HG02798 (cell line): ENCODE measurements at regions not wholly inside any gene's neighbourhood (a gene's known extent, or its start where the extent isn't known, plus 50 kb on each side); places are given as distances from the start of the nearest gene placed in this dataset.
"Not testable (repeated sequence)": the region's sequence is repeated elsewhere in the genome, so short reads cannot be mapped to it uniquely, and the experiment has no call there.

Source experiments
- ATAC-seq: cut with Tn5 transposase; IDR thresholded peaks from one replicate; pipeline ENCODE4 v1.9.1; 2021; ENCODE audit warnings: mild to moderate bottlenecking; ENCODE audit not compliant: unreplicated experiment, poor library complexity

- ATAC-seq, result no peak
Measured at GRCh38 chr5:40166802-40167201, 512.9 kb upstream of the PTGER4 start.

GRCh38 chr5:40165789-40166728 lies 513.7 kb upstream of the PTGER4 start:
- ATAC-seq, result no peak

- no peak for ATAC-seq
Measured at GRCh38 chr5:40165106-40165788, 514.5 kb upstream of the PTGER4 start.

- no peak for ATAC-seq
Measured at GRCh38 chr5:40160435-40160834, 519.3 kb upstream of the PTGER4 start.

- no peak for ATAC-seq
Measured at GRCh38 chr5:40154194-40154593, 525.5 kb upstream of the PTGER4 start.

GRCh38 chr5:40150896-40151295 lies 528.8 kb upstream of the PTGER4 start:
- no peak for ATAC-seq

GRCh38 chr5:40141896-40142295 lies 537.8 kb upstream of the PTGER4 start:
- no peak for ATAC-seq

GRCh38 chr5:40141418-40141817 lies 538.3 kb upstream of the PTGER4 start:
- no peak for ATAC-seq

GRCh38 chr5:40137223-40137622 lies 542.5 kb upstream of the PTGER4 start:
- ATAC-seq, result no peak

GRCh38 chr5:40134883-40135520 lies 544.7 kb upstream of the PTGER4 start:
- no peak for ATAC-seq

GRCh38 chr5:40124367-40124766 lies 555.3 kb upstream of the PTGER4 start:
- ATAC-seq, result no peak

GRCh38 chr5:40121236-40121635 lies 558.5 kb upstream of the PTGER4 start:
- ATAC-seq, result no peak

GRCh38 chr5:40112875-40113274 lies 566.8 kb upstream of the PTGER4 start:
- ATAC-seq, result no peak

- ATAC-seq, result not testable (repeated sequence)
Measured at GRCh38 chr5:40111036-40111435, 568.7 kb upstream of the PTGER4 start.

- not testable (repeated sequence) for ATAC-seq
Measured at GRCh38 chr5:40108764-40109390, 570.8 kb upstream of the PTGER4 start.

GRCh38 chr5:40107786-40108185 lies 571.9 kb upstream of the PTGER4 start:
- ATAC-seq, result not testable (repeated sequence)

- no peak for ATAC-seq
Measured at GRCh38 chr5:40106847-40107246, 572.9 kb upstream of the PTGER4 start.

GRCh38 chr5:40098313-40098712 lies 581.4 kb upstream of the PTGER4 start:
- ATAC-seq, result no peak

GRCh38 chr5:40093550-40093949 lies 586.2 kb upstream of the PTGER4 start:
- ATAC-seq, result no peak

- no peak for ATAC-seq
Measured at GRCh38 chr5:40089269-40089668, 590.4 kb upstream of the PTGER4 start.

- no peak for ATAC-seq
Measured at GRCh38 chr5:40084614-40085013, 595.1 kb upstream of the PTGER4 start.
